ENCODE measurements at regions not wholly inside any gene's neighbourhood (a gene's known extent, or its start where the extent isn't known, plus 50 kb on each side); places are given as distances from the start of the nearest gene placed in this dataset.
"Not testable (repeated sequence)": the region's sequence is repeated elsewhere in the genome, so short reads cannot be mapped to it uniquely, and the experiment has no call there.

- not testable (repeated sequence) for TF ChIP-seq CTCF, POLR2A (IDR thresholded peaks at IDR 0.05)
Measured at GRCh38 chr11:45731171-45731570, 65.7 kb upstream of the CHST1 start.

Measured in testis (tissue), 2 donors.